GM12872 (cell line): ENCODE measurements at regions not wholly inside any gene's neighbourhood (a gene's known extent, or its start where the extent isn't known, plus 50 kb on each side); places are given as distances from the start of the nearest gene placed in this dataset.

Experiments
- TF ChIP-seq, protein P1 (sequence below): IDR thresholded peaks from 3 replicates; pipeline ENCODE4 v1.5.1; 2011; ENCODE audit warnings: low read depth, mild to moderate bottlenecking, low read length, moderate library complexity; ENCODE audit not compliant: insufficient read depth

- TF ChIP-seq, protein P1, sequence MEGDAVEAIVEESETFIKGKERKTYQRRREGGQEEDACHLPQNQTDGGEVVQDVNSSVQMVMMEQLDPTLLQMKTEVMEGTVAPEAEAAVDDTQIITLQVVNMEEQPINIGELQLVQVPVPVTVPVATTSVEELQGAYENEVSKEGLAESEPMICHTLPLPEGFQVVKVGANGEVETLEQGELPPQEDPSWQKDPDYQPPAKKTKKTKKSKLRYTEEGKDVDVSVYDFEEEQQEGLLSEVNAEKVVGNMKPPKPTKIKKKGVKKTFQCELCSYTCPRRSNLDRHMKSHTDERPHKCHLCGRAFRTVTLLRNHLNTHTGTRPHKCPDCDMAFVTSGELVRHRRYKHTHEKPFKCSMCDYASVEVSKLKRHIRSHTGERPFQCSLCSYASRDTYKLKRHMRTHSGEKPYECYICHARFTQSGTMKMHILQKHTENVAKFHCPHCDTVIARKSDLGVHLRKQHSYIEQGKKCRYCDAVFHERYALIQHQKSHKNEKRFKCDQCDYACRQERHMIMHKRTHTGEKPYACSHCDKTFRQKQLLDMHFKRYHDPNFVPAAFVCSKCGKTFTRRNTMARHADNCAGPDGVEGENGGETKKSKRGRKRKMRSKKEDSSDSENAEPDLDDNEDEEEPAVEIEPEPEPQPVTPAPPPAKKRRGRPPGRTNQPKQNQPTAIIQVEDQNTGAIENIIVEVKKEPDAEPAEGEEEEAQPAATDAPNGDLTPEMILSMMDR, result no peak
Observed at GRCh38 chr13:73820688-73821087, 313.5 kb downstream of the KLF12 start.

DNA sequence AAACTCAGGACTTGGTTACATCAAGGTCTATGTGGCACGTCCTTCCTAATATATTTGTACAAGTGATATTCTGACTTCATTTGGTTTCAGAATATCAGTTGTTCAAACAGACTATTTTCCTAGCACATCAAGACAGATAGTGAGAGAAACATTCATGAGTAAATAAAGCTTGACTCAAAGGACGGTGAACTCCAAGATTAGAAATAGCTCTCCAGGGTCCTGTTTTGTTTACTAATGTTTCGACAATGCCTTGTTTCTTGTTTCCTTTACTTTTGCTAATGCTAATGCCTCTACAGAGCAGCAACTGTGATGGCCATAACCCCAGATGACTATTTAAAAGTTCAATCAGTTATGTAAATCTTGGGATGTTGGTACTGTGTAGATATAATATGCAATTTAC, 313.9 kb downstream of the KLF12 start:
- TF ChIP-seq, protein P1, result no peak

- TF ChIP-seq, protein P1, result no peak
Observed at GRCh38 chr13:73819711-73820110, 314.5 kb downstream of the KLF12 start.

GRCh38 chr13:73816702-73817101, 317.5 kb downstream of the KLF12 start:
- TF ChIP-seq, protein P1, result no peak

GRCh38 chr13:73815796-73816195, 318.4 kb downstream of the KLF12 start:
- TF ChIP-seq, protein P1, result no peak

- TF ChIP-seq, protein P1, result no peak
Observed at GRCh38 chr13:73810647-73811046, 323.6 kb downstream of the KLF12 start.

GRCh38 chr13:73809561-73809960, 324.6 kb downstream of the KLF12 start:
- TF ChIP-seq, protein P1, result no peak

DNA sequence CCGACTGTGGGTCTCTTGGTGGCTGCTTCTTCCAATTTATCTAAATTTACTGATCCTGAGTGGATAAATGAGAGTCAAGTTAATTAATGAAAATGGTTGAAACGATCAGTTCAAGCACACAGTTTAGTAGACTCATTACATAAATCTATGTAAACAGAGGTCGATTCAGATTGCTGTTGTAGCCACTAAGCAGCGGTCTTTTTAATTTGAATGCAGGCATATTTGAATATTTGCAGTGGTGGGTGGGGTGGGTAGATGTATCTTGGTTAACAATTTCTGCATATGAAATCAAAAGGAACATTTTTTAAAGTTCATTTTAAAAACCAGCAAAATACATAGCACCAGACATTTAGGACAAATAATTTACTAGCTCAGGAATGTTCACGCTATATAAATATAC, 325.9 kb downstream of the KLF12 start:
- TF ChIP-seq, protein P1, result no peak
